Activated CD8-positive, alpha-beta T cell treated with anti-CD3 and anti-CD28 coated beads for 36 hours (primary cell): ENCODE measurements at regions not wholly inside any gene's neighbourhood (a gene's known extent, or its start where the extent isn't known, plus 50 kb on each side); places are given as distances from the start of the nearest gene placed in this dataset.

ENCODE experiments used
- ATAC-seq: fragments of 200-7000 bp; cut with Tn5 transposase; one replicate; pipeline ENCODE4 v1.10.0; 2021; ENCODE audit warnings: mild to moderate bottlenecking, moderate library complexity
- CTCF ChIA-PET: fragments of 350-600 bp; sonication (Branson Sonifier 250); formaldehyde crosslinking; loops from one replicate; lab custom pipeline; 2021; ENCODE audit warnings: antibody characterized with exemption; lab: Charles Lee
- POLR2A ChIA-PET: fragments of 350-600 bp; sonication (Branson Sonifier 250); formaldehyde crosslinking; loops from one replicate; lab custom pipeline; 2021; ENCODE audit warnings: antibody characterized with exemption; lab: Charles Lee
- DNase-seq: peaks from one replicate; pipeline ENCODE4 v3.0.0-alpha.2; 2020
- H3K27ac Mint-ChIP-seq: one replicate; pipeline ENCODE4 v1.8.0; 2021; ENCODE audit warnings: mild to moderate bottlenecking, mixed read lengths
- H3K27me3 Mint-ChIP-seq: one replicate; pipeline ENCODE4 v1.8.0; 2021; ENCODE audit warnings: mixed read lengths
- H3K36me3 Mint-ChIP-seq: one replicate; pipeline ENCODE4 v1.8.0; 2021; ENCODE audit warnings: low read depth, mixed read lengths
- H3K4me1 Mint-ChIP-seq: one replicate; pipeline ENCODE4 v1.8.0; 2021; ENCODE audit warnings: low read depth, mixed read lengths
- H3K4me3 Mint-ChIP-seq: one replicate; pipeline ENCODE4 v1.8.0; 2021; ENCODE audit warnings: mild to moderate bottlenecking, moderate library complexity, mixed read lengths
- H3K9me3 Mint-ChIP-seq: one replicate; pipeline ENCODE4 v1.8.0; 2021; ENCODE audit warnings: mixed read lengths
- CTCF ChIP-seq: fragments of 200-600 bp; IDR thresholded peaks from one replicate; pipeline ENCODE4 v1.8.0; 2022; ENCODE audit warnings: antibody characterized with exemption, mild to moderate bottlenecking
- intact Hi-C: fragments of 100-400 bp; cut with micrococcal nuclease; formaldehyde crosslinking; loops from one replicate; pipeline ENCODE4 v1.10.0; 2022

GRCh38 chr16:59686405-59686804 lies 952.3 kb upstream of the GOT2 start:
- no peaks in the 10 kb centered on the region for H3K27me3 Mint-ChIP-seq
- H3K36me3 Mint-ChIP-seq, result no peaks in the 10 kb centered on the region
- POLR2A ChIA-PET, result no interaction called here
- no peak for TF ChIP-seq CTCF
- peaks cover 8% of the 10 kb centered on the region for H3K9me3 Mint-ChIP-seq
- H3K4me3 Mint-ChIP-seq, result no peak overlapping the region
- intact Hi-C loops, result no loop called here
- no peak overlapping the region for H3K27ac Mint-ChIP-seq
- no peak for DNase-seq
- H3K4me1 Mint-ChIP-seq, result no peaks in the 10 kb centered on the region
- no peak for ATAC-seq
- CTCF ChIA-PET, result no interaction called here

- Mint-ChIP-seq H3K36me3 (no peaks in the 10 kb centered on the region), H3K4me3 (no peak overlapping the region), H3K9me3 (peaks cover 8% of the 10 kb centered on the region), H3K27me3 (no peaks in the 10 kb centered on the region), H3K27ac (no peak overlapping the region), H3K4me1 (no peaks in the 10 kb centered on the region)
- no peak for DNase-seq
- no peak for ATAC-seq
- POLR2A ChIA-PET, result no interaction called here
- no peak for TF ChIP-seq CTCF
- CTCF ChIA-PET, result no interaction called here
- intact Hi-C loops, result no loop called here
These were observed 950.8 kb upstream of the GOT2 start for GRCh38 chr16:59684911-59685310.

DNA sequence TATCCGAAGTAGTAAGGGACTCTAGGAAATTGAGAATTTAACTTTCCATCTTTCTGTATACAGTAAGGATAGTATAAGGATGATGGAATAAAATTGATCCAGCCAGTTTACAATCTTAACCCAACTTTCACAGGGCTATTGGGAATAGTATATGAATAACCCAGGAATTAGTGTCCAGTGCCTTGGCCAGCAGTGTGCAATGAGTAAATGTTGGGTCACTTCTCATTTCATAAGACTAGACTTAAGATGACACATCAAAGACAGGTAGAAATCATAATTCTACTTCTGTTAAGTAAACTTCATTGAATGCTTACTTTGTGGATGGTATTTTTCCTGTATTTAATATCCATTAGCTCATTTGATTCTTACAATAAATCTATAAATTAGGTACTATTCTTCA lies 949.6 kb upstream of the GOT2 start:
- POLR2A ChIA-PET, result no interaction called here

GRCh38 chr16:59665618-59666220 lies 931.6 kb upstream of the GOT2 start:
- TF ChIP-seq CTCF, result no peak
- CTCF ChIA-PET, result no interaction called here
- Mint-ChIP-seq H3K9me3 (peaks cover 6% of the 10 kb centered on the region), H3K4me1 (no peaks in the 10 kb centered on the region), H3K27me3 (no peaks in the 10 kb centered on the region), H3K36me3 (no peaks in the 10 kb centered on the region), H3K4me3 (no peak overlapping the region), H3K27ac (no peak overlapping the region)
- intact Hi-C loops, result no loop called here
- DNase-seq, result no peak
- POLR2A ChIA-PET, result no interaction called here
- ATAC-seq, result no peak

More for the DNA sequence above, 949.6 kb upstream of the GOT2 start:
- intact Hi-C loops, result no loop called here
- Mint-ChIP-seq H3K9me3 (peaks cover 8% of the 10 kb centered on the region), H3K27ac (no peak overlapping the region), H3K4me3 (no peak overlapping the region), H3K4me1 (no peaks in the 10 kb centered on the region), H3K36me3 (no peaks in the 10 kb centered on the region), H3K27me3 (no peaks in the 10 kb centered on the region)
- no peak for ATAC-seq
- DNase-seq, result no peak
- no peak for TF ChIP-seq CTCF
- CTCF ChIA-PET, result no interaction called here

DNA sequence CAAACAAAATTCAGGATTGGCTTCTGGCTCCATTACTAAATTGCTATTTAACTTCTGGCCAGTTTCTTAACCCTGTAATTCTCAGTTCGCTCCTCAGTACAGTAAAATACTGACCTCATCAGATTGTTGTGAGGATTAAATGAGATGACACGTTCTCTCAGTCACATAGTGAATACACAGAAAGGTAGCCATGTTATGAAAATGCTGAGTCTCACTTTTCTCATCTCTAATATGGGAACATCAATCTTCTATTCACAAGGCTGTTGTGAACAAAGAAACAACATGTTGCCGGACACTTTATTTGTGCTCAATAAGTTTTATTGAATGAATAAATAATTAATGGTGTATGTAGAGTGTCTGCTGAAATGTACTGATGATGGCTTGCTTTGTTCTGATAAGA lies 924.5 kb upstream of the GOT2 start:
- Mint-ChIP-seq H3K4me3 (no peak overlapping the region), H3K27me3 (no peaks in the 10 kb centered on the region), H3K27ac (no peak overlapping the region), H3K9me3 (peaks cover 2% of the 10 kb centered on the region), H3K4me1 (no peaks in the 10 kb centered on the region), H3K36me3 (no peaks in the 10 kb centered on the region)
- intact Hi-C loops, result no loop called here
- ChIA-PET POLR2A (no interaction called here), CTCF (no interaction called here)
- no peak for DNase-seq
- TF ChIP-seq CTCF, result no peak
- ATAC-seq, result no peak
